Kidney (tissue), 13 donors: ENCODE measurements at regions not wholly inside any gene's neighbourhood (a gene's known extent, or its start where the extent isn't known, plus 50 kb on each side); places are given as distances from the start of the nearest gene placed in this dataset.
"Not testable (repeated sequence)": the region's sequence is repeated elsewhere in the genome, so short reads cannot be mapped to it uniquely, and the experiment has no call there.

ENCODE experiments used
- DNase-seq, 5 donors: peaks; one replicate each; pipeline ENCODE4 v3.0.0-alpha.2; 2013 to 2020
- FAIRE-seq: peaks from 2 replicates; lab custom pipeline; 2012; peaks lifted over from hg19 to GRCh38; lab: Jason Lieb, UNC
- H3K27ac ChIP-seq, 2 donors: one replicate each; pipeline ENCODE4 v1.7.0; 2013; ENCODE audit warnings: low read depth in 2 of 2, low read length in 2 of 2, inconsistent platforms in 1 of 2
- H3K27me3 ChIP-seq: one replicate; pipeline ENCODE4 v1.7.1; 2013; ENCODE audit warnings: low read length, inconsistent platforms; ENCODE audit not compliant: control insufficient read depth, insufficient read depth
- H3K36me3 ChIP-seq, 3 donors: one replicate each; pipeline versions ENCODE4 v1.7.0 to v1.7.1; 2013; ENCODE audit warnings: low read length in 3 of 3, control low read depth in 1 of 3, inconsistent platforms in 1 of 3; ENCODE audit not compliant: insufficient read depth in 3 of 3, control insufficient read depth in 2 of 3
- H3K4me1 ChIP-seq, 3 donors: one replicate each; pipeline versions ENCODE4 v1.7.0 to v1.7.1; 2013; ENCODE audit warnings: low read length in 3 of 3, inconsistent platforms in 1 of 3, low read depth in 1 of 3; ENCODE audit not compliant: control insufficient read depth in 2 of 3, insufficient read depth in 2 of 3
- H3K4me3 ChIP-seq, 3 donors: one replicate each; pipeline versions ENCODE4 v1.7.0 to v1.8.1; 2013; ENCODE audit warnings: low read length in 3 of 3, control low read depth in 1 of 3, inconsistent platforms in 1 of 3
- H3K9ac ChIP-seq, 3 donors: one replicate each; pipeline versions ENCODE4 v1.7.0 to v1.7.1; 2013; ENCODE audit warnings: low read length in 3 of 3, control low read depth in 1 of 3, inconsistent platforms in 1 of 3
- H3K9me3 ChIP-seq, 3 donors: one replicate each; pipeline versions ENCODE4 v1.7.0 to v1.7.1; 2013; ENCODE audit warnings: low read length in 3 of 3, control low read depth in 1 of 3, inconsistent platforms in 1 of 3; ENCODE audit not compliant: control insufficient read depth in 2 of 3, insufficient read depth in 1 of 3
- intact Hi-C: fragments of 100-400 bp; cut with DNase I; formaldehyde crosslinking; loops from one replicate; pipeline ENCODE4 v1.11.1; 2022
- TF ChIP-seq, protein P1 (sequence below): IDR thresholded peaks from 3 replicates; pipeline ENCODE4 v1.5.1; 2012; ENCODE audit warnings: mild to moderate bottlenecking, moderate library complexity, borderline replicate concordance; ENCODE audit not compliant: insufficient read depth; ENCODE audit errors: extremely low read depth
- donor health status: control.
- donor health status: control.
- donor health status: control.
- donor health status: control.
- donor health status: control.
- donor health status: DM: yes; HTN: yes; CAD: no.
- donor health status: Normal renal cell carcinoma (clear cell type).

DNA sequence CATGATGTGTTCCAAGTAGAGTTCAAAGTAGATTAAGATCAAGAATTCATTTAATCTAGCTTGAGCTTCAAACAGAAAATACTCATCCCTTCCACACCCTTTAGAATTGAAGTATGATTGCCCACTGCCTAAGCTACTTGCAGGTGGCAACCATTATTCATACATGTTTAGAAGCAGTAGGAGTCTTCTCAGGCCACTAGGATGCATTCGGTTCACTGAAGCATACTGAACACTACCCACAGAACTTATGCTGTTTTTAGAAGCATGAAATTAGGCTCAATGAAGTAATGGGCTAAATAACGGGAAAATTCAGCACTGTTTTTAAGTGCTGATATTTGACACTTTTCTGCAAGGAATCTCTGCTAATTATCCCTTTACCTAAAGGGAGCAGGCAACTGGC is 263.4 kb downstream of the DEPDC1B start:
- TF ChIP-seq, protein P1, sequence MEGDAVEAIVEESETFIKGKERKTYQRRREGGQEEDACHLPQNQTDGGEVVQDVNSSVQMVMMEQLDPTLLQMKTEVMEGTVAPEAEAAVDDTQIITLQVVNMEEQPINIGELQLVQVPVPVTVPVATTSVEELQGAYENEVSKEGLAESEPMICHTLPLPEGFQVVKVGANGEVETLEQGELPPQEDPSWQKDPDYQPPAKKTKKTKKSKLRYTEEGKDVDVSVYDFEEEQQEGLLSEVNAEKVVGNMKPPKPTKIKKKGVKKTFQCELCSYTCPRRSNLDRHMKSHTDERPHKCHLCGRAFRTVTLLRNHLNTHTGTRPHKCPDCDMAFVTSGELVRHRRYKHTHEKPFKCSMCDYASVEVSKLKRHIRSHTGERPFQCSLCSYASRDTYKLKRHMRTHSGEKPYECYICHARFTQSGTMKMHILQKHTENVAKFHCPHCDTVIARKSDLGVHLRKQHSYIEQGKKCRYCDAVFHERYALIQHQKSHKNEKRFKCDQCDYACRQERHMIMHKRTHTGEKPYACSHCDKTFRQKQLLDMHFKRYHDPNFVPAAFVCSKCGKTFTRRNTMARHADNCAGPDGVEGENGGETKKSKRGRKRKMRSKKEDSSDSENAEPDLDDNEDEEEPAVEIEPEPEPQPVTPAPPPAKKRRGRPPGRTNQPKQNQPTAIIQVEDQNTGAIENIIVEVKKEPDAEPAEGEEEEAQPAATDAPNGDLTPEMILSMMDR: no peak

GRCh38 chr5:60435808-60436207 is 264.2 kb downstream of the DEPDC1B start:
- Histone ChIP-seq H3K4me3 (no peak overlapping the region), H3K27me3 (no peaks in the 10 kb centered on the region), H3K36me3 (no peaks in the 10 kb centered on the region), H3K9me3 (no peaks in the 10 kb centered on the region), H3K27ac (no peak overlapping the region), H3K4me1 (no peaks in the 10 kb centered on the region), H3K9ac (no peak overlapping the region)
- FAIRE-seq (no peak), DNase-seq (no peak)
- intact Hi-C loops: no loop called here
- TF ChIP-seq, protein P1: no peak

More for the DNA sequence above, 263.4 kb downstream of the DEPDC1B start:
- Histone ChIP-seq H3K36me3 (no peaks in the 10 kb centered on the region), H3K9me3 (no peaks in the 10 kb centered on the region), H3K4me1 (no peaks in the 10 kb centered on the region), H3K27me3 (no peaks in the 10 kb centered on the region), H3K4me3 (no peak overlapping the region), H3K27ac (no peak overlapping the region), H3K9ac (no peak overlapping the region)
- intact Hi-C loops: no loop called here
- FAIRE-seq (no peak), DNase-seq (peak in 1 of 5 donors; percentile 21)

DNA sequence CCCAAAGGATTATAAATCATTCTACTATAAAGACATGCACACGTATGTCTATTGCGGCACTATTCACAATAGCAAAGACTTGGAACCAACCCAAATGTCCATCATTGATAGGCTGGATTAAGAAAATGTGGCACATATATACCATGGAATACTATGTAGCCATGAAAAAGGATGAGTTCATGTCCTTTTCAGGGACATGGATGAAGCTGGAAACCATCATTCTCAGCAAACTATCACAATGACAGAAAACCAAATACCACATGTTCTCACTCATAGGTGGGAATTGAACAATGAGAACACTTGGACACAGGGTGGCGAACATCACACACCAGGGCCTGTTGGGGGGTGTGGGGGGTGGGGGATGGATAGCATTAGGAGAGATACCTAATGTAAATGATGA is 273.8 kb downstream of the DEPDC1B start:
- not testable (repeated sequence) for FAIRE-seq, H3K9me3 ChIP-seq

GRCh38 chr5:60420773-60421172 is 279.2 kb downstream of the DEPDC1B start:
- FAIRE-seq, H3K9ac ChIP-seq, H3K4me1 ChIP-seq, H3K4me3 ChIP-seq, intact Hi-C loops, DNase-seq, H3K27me3 ChIP-seq, H3K27ac ChIP-seq, H3K36me3 ChIP-seq, H3K9me3 ChIP-seq: not testable (repeated sequence)

More for the DNA sequence above, 273.8 kb downstream of the DEPDC1B start:
- intact Hi-C loops, H3K4me1 ChIP-seq, H3K27me3 ChIP-seq, H3K9ac ChIP-seq, DNase-seq, H3K4me3 ChIP-seq, H3K36me3 ChIP-seq, H3K27ac ChIP-seq: not testable (repeated sequence)
